NB4 (cell line): ENCODE measurements at regions not wholly inside any gene's neighbourhood (a gene's known extent, or its start where the extent isn't known, plus 50 kb on each side); places are given as distances from the start of the nearest gene placed in this dataset.

Experiments used
- DNase-seq: peaks from one replicate; pipeline ENCODE4 v3.0.0; 2010; ENCODE audit warnings: low read depth
- H3K4me3 ChIP-seq: one replicate; pipeline ENCODE4 v1.5.1; 2011; ENCODE audit warnings: mild to moderate bottlenecking, low read depth, low read length, moderate library complexity
- CTCF ChIP-seq: IDR thresholded peaks from one replicate; pipeline ENCODE4 v1.5.1; 2012; ENCODE audit warnings: low read depth, low read length
- MAX ChIP-seq: IDR thresholded peaks from 2 replicates; pipeline ENCODE4 v1.6.1; 2011; ENCODE audit warnings: low read depth, low read length
- MYC ChIP-seq: IDR thresholded peaks from 2 replicates; pipeline ENCODE4 v1.6.1; 2011; ENCODE audit warnings: low read depth, low read length
- POLR2A ChIP-seq: IDR thresholded peaks from 2 replicates; pipeline ENCODE4 v1.6.1; 2011; ENCODE audit warnings: mild to moderate bottlenecking; ENCODE audit not compliant: insufficient read length; ENCODE audit errors: extremely low read depth

GRCh38 chr18:55109818-55110414 lies 150.7 kb upstream of the CCDC68 start:
- TF ChIP-seq MYC (no peak), MAX (no peak), POLR2A (no peak), CTCF (no peak)
- DNase-seq: no peak
- no peak overlapping the region for H3K4me3 ChIP-seq

- no peak overlapping the region for H3K4me3 ChIP-seq
- no peak for TF ChIP-seq MYC
- no peak for DNase-seq
Observed at GRCh38 chr18:55106906-55107305, 147.6 kb upstream of the CCDC68 start.

GRCh38 chr18:55106466-55106865 lies 147.2 kb upstream of the CCDC68 start:
- TF ChIP-seq POLR2A (no peak), CTCF (no peak), MYC (no peak), MAX (no peak)

GRCh38 chr18:55105873-55106272 lies 146.6 kb upstream of the CCDC68 start:
- H3K4me3 ChIP-seq: no peak overlapping the region
- DNase-seq: no peak
- TF ChIP-seq CTCF: no peak

More at GRCh38 chr18:55106466-55106865, 147.2 kb upstream of the CCDC68 start:
- DNase-seq: no peak
- no peak overlapping the region for H3K4me3 ChIP-seq

- TF ChIP-seq CTCF (no peak), POLR2A (no peak), MAX (no peak), MYC (no peak)
- H3K4me3 ChIP-seq: no peak overlapping the region
- no peak for DNase-seq
Observed at GRCh38 chr18:55102958-55103456, 143.7 kb upstream of the CCDC68 start.

- no peak for TF ChIP-seq MYC
- TF ChIP-seq POLR2A: no peak
- TF ChIP-seq MAX: no peak
- TF ChIP-seq CTCF: no peak
- DNase-seq: no peak
- H3K4me3 ChIP-seq: no peak overlapping the region
Observed at GRCh38 chr18:55102501-55102900, 143.2 kb upstream of the CCDC68 start.

- no peak overlapping the region for H3K4me3 ChIP-seq
- no peak for DNase-seq
- TF ChIP-seq POLR2A (no peak), MAX (no peak)
Observed at GRCh38 chr18:55101458-55101824, 142.2 kb upstream of the CCDC68 start.
